Breast epithelium (tissue), 4 donors: ENCODE measurements at regions not wholly inside any gene's neighbourhood (a gene's known extent, or its start where the extent isn't known, plus 50 kb on each side); places are given as distances from the start of the nearest gene placed in this dataset.

Experiments used
- DNase-seq, 2 donors: peaks; one replicate each; pipeline ENCODE4 v3.0.0-alpha.2; 2019; ENCODE audit warnings: low spot score in 2 of 2
- H3K27ac ChIP-seq, 2 donors: fragments of 200-600 bp; sonication (generic) in 1 of 2; one replicate each; pipeline ENCODE4 v1.5.1; 2016 to 2019; ENCODE audit warnings: mild to moderate bottlenecking in 1 of 2
- H3K27me3 ChIP-seq, 2 donors: fragments of 200-600 bp; sonication (generic) in 1 of 2; one replicate each; pipeline versions ENCODE4 v1.5.1 to v1.6.0; 2017 to 2019; ENCODE audit warnings: control low read depth in 1 of 2, mild to moderate bottlenecking in 1 of 2
- H3K36me3 ChIP-seq: fragments of 200-600 bp; one replicate; pipeline ENCODE4 v1.5.1; 2019
- H3K4me1 ChIP-seq, 2 donors: fragments of 200-600 bp; sonication (generic); one replicate each; pipeline ENCODE4 v1.5.1; 2016 to 2019; ENCODE audit warnings: control low read depth in 1 of 2
- H3K4me3 ChIP-seq, 3 donors: fragments of 200-600 bp; sonication (generic); 1 replicate in 2 of 3; 2 replicates in 1 of 3; pipeline ENCODE4 v1.5.1; 2016 to 2019; ENCODE audit warnings: mild to moderate bottlenecking in 3 of 3, moderate library complexity in 2 of 3
- H3K9me3 ChIP-seq, 2 donors: fragments of 200-600 bp; sonication (generic) in 1 of 2; one replicate each; pipeline ENCODE4 v1.5.1; 2016 to 2019; ENCODE audit warnings: control low read depth in 1 of 2
- POLR2A ChIP-seq: fragments of 450-650 bp; IDR thresholded peaks from one replicate; pipeline ENCODE4 v1.6.1; 2016; ENCODE audit warnings: antibody characterized with exemption, mild to moderate bottlenecking, moderate library complexity
- POLR2AphosphoS5 ChIP-seq, 3 donors: sonication (generic); formaldehyde crosslinking; IDR thresholded peaks; one replicate each; pipeline ENCODE4 v1.6.1; 2017; ENCODE audit warnings: antibody characterized with exemption in 3 of 3
- intact Hi-C: fragments of 100-400 bp; cut with DNase I; formaldehyde crosslinking; loops from one replicate; pipeline ENCODE4 v1.15.1; 2023; ENCODE audit warnings: low total_unique reads
- TF ChIP-seq, protein P1 (sequence below), 3 donors: fragments of 450-650 bp; IDR thresholded peaks; one replicate each; pipeline ENCODE4 v1.5.1; 2016 to 2017; ENCODE audit warnings: antibody characterized with exemption in 3 of 3, mild to moderate bottlenecking in 3 of 3, moderate library complexity in 3 of 3

DNA sequence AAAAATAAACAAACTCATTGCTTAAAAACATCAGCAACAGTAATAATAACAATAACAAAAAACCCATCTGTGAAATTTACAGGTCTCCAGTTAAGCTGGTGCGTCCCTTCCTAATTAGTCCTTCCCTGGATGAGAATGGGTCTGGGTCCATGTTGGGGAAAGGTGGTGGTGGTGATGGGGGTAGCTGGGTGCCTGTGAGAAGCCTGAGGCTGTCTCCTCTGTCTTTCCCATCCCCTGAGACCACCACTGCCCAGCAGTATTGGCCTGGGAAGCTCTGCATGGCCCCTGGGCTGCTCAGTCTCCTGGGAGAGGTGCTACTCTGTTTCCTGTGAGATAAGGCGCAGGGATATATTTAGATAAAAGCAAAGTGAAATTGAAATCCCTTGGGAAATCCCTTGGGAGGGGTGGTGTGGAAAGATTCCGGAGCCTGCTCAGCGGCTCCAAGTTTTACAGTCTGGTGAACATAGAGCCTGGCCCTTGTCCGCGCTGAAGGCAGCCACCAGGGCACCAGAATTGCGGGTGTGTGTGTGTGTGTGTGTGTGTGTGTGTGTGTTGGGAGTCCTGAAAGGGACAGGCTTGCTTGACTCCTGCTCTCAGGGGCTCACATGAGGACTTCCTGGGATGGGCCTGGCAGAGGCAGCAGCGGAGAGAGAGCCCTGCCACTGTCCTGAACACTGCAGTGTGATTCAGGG lies 150.2 kb downstream of the FOXD2 start:
- H3K27ac ChIP-seq = no peak overlapping the region
- intact Hi-C loops = no loop called here
- DNase-seq = no peak

DNA sequence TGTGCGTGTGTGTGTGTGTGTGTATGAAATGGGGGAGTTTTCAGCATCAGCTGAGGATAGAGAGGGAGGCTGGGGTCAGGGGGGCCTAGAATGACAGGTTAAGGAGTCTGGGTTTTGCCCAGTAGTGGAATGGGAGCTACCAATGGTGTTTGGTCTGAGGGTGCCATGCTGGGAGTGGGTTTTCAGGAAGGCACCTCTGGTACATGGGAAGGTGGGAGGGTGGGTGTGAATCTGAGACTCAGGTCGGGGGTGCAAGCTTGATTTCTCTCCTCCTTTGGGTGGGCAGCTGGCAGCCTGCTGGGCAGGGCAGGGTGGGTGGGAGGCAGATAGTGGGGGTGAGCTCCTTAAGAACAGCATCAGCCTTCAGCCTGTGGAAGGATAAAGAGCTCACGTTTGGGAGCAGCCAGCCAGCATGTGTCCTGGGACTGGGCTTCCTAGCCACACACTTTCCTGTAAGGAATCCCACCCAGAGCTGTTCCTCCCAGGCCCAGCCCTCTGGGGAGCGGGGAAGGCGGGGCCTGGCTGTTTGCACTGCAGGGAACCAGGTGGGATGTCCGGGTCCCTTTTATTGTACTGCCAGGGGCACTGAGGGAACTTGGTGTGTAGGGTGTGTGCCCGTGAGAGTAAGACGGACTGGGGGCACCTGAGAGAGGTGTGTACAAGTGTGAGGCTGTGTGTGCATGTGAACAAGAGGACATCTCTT lies 152.8 kb downstream of the FOXD2 start:
- Histone ChIP-seq H3K27me3 (peaks cover 0 to 42% of the 10 kb centered on the region in 2 donors), H3K27ac (no peak overlapping the region), H3K4me3 (no peak overlapping the region), H3K36me3 (no peaks in the 10 kb centered on the region), H3K4me1 (peaks cover 0 to 4% of the 10 kb centered on the region in 2 donors), H3K9me3 (no peaks in the 10 kb centered on the region)
- intact Hi-C loops = no loop called here
- DNase-seq = no peak
- no peak for TF ChIP-seq POLR2AphosphoS5 (IDR thresholded peaks at IDR 0.05)
- TF ChIP-seq, protein P1, sequence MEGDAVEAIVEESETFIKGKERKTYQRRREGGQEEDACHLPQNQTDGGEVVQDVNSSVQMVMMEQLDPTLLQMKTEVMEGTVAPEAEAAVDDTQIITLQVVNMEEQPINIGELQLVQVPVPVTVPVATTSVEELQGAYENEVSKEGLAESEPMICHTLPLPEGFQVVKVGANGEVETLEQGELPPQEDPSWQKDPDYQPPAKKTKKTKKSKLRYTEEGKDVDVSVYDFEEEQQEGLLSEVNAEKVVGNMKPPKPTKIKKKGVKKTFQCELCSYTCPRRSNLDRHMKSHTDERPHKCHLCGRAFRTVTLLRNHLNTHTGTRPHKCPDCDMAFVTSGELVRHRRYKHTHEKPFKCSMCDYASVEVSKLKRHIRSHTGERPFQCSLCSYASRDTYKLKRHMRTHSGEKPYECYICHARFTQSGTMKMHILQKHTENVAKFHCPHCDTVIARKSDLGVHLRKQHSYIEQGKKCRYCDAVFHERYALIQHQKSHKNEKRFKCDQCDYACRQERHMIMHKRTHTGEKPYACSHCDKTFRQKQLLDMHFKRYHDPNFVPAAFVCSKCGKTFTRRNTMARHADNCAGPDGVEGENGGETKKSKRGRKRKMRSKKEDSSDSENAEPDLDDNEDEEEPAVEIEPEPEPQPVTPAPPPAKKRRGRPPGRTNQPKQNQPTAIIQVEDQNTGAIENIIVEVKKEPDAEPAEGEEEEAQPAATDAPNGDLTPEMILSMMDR (IDR thresholded peaks at IDR 0.05) = no peak
- TF ChIP-seq POLR2A = no peak

More for the DNA sequence above, 150.2 kb downstream of the FOXD2 start:
- peaks cover 0 to 26% of the 10 kb centered on the region in 2 donors for H3K27me3 ChIP-seq
- H3K4me3 ChIP-seq = no peak overlapping the region
- no peaks in the 10 kb centered on the region for H3K36me3 ChIP-seq
- peaks cover 0 to 2% of the 10 kb centered on the region in 2 donors for H3K4me1 ChIP-seq
- H3K9me3 ChIP-seq = no peaks in the 10 kb centered on the region
- TF ChIP-seq POLR2AphosphoS5 (IDR thresholded peaks at IDR 0.05) (no peak), POLR2A (no peak)
- TF ChIP-seq, protein P1 (IDR thresholded peaks at IDR 0.05) = no peak

DNA sequence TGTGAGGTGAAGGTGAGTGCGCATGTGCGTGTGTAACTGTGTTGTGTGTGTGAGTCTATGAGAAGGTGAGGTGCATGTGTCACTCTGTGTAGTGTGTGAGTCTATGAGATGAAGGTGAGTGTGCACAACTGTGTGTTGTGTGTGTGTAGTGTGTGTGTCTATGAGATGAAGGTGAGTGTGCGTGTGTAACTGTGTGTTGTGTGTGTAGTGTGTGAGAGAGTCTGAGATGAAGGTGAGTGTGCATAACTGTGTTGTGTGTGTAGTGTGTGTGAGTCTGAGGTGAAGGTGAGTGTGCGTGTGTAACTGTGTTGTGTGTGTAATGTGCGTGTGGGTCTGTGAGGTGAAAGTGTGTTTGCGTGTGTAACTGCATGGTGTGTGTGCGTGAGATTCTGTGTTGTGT lies 154.0 kb downstream of the FOXD2 start:
- H3K27me3 ChIP-seq = peaks cover 0 to 36% of the 10 kb centered on the region in 2 donors
- H3K36me3 ChIP-seq = no peaks in the 10 kb centered on the region
- TF ChIP-seq POLR2AphosphoS5 (IDR thresholded peaks at IDR 0.05) (no peak), POLR2A (no peak)
- TF ChIP-seq, protein P1 (IDR thresholded peaks at IDR 0.05) = no peak
- H3K9me3 ChIP-seq = no peaks in the 10 kb centered on the region
- intact Hi-C loops = no loop called here
- no peak overlapping the region for H3K27ac ChIP-seq
- peaks cover 0 to 4% of the 10 kb centered on the region in 2 donors for H3K4me1 ChIP-seq
- H3K4me3 ChIP-seq = no peak overlapping the region
- no peak for DNase-seq

DNA sequence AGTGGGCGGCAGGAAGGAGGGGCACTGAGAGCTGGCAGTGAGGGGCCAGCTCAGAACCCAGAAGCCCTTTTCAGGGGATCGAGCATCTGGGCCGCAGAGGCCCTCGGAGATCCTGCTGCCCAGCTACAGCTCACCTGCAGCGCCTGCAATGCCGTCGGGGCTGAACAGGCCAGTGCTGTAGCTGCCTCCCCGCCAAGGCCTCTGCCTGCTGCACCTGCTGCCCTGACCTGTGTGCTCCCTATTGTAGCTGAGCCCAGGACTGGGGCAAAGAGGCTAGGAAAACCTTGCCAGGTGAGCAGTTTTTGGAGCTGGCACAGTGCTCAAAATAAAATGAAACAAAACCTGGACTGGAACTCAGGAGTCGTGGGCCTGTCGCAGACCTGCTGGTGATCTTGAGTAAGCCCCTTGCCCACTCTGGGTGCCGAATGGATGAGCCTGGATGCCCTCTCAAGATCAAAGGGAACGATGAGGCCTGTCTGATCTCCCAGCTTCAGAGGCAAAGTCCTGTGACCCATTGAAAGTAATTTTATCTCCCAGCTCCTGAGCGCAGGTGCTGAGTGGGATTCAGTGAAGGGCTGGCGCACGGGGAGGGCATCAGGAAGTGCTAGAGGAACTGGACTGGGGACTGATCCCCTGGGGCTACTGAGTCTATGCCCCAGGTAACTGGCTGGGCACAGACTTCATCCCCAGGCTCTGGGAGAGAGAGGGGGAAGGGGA lies 154.6 kb downstream of the FOXD2 start:
- no peaks in the 10 kb centered on the region for H3K9me3 ChIP-seq
- peaks cover 0 to 4% of the 10 kb centered on the region in 2 donors for H3K4me1 ChIP-seq
- H3K27me3 ChIP-seq = peaks cover 0 to 32% of the 10 kb centered on the region in 2 donors
- TF ChIP-seq POLR2AphosphoS5 (IDR thresholded peaks at IDR 0.05) = no peak
- TF ChIP-seq, protein P1 (IDR thresholded peaks at IDR 0.05) = no peak
- no peak for TF ChIP-seq POLR2A
- DNase-seq = no peak
- H3K4me3 ChIP-seq = peak overlapping the region in 1 of 3 donors; percentile 56
- no peaks in the 10 kb centered on the region for H3K36me3 ChIP-seq
- H3K27ac ChIP-seq = no peak overlapping the region
- intact Hi-C loops = no loop called here
